H9 (cell line): ENCODE measurements at regions not wholly inside any gene's neighbourhood (a gene's known extent, or its start where the extent isn't known, plus 50 kb on each side); places are given as distances from the start of the nearest gene placed in this dataset.

Experiments
- DNase-seq: peaks from one replicate; pipeline ENCODE4 v3.0.0-alpha.2; 2017
- H2AFZ ChIP-seq: one replicate; pipeline ENCODE4 v1.6.1; 2013; ENCODE audit warnings: mild to moderate bottlenecking, low read length, control low read depth, moderate library complexity
- H2AK5ac ChIP-seq: 2 replicates; pipeline ENCODE4 v1.6.1; 2013; ENCODE audit warnings: low read length, control low read depth, mixed read lengths; ENCODE audit not compliant: insufficient read length
- H2BK120ac ChIP-seq: one replicate; pipeline ENCODE4 v1.6.1; 2013; ENCODE audit warnings: low read depth, mild to moderate bottlenecking, low read length, control low read depth, inconsistent platforms; ENCODE audit not compliant: poor library complexity, severe bottlenecking
- H2BK12ac ChIP-seq: 2 replicates; pipeline ENCODE4 v1.6.1; 2013; ENCODE audit warnings: low read length, control low read depth, mixed read lengths, low read depth; ENCODE audit not compliant: insufficient read length
- H2BK15ac ChIP-seq: 2 replicates; pipeline ENCODE4 v1.6.1; 2013; ENCODE audit warnings: low read depth, low read length, control low read depth
- H2BK20ac ChIP-seq: one replicate; pipeline ENCODE4 v1.6.1; 2013; ENCODE audit warnings: low read depth, mild to moderate bottlenecking, low read length, control low read depth, inconsistent platforms; ENCODE audit not compliant: poor library complexity, severe bottlenecking
- H2BK5ac ChIP-seq: 2 replicates; pipeline ENCODE4 v1.6.1; 2013; ENCODE audit warnings: low read length, control low read depth, mixed read lengths; ENCODE audit not compliant: insufficient read length
- H3K14ac ChIP-seq: 2 replicates; pipeline ENCODE4 v1.6.1; 2013; ENCODE audit warnings: low read length, control low read depth; ENCODE audit not compliant: insufficient read depth
- H3K18ac ChIP-seq: 2 replicates; pipeline ENCODE4 v1.6.1; 2013; ENCODE audit warnings: low read depth, mild to moderate bottlenecking, mixed read lengths, low read length, control low read depth; ENCODE audit not compliant: insufficient read length
- H3K23ac ChIP-seq: 2 replicates; pipeline ENCODE4 v1.6.1; 2013; ENCODE audit warnings: low read length, control low read depth, mixed read lengths, low read depth; ENCODE audit not compliant: insufficient read length
- H3K23me2 ChIP-seq: 2 replicates; pipeline ENCODE4 v1.6.1; 2013; ENCODE audit warnings: low read depth, mild to moderate bottlenecking, mixed read lengths, low read length, control low read depth; ENCODE audit not compliant: insufficient read length, poor library complexity, severe bottlenecking
- H3K27ac ChIP-seq: 2 replicates; pipeline ENCODE4 v1.5.1; 2013; ENCODE audit warnings: low read length, control low read depth, mixed read lengths, low read depth; ENCODE audit not compliant: insufficient read length
- H3K27me3 ChIP-seq: 2 replicates; pipeline ENCODE4 v1.6.1; 2013; ENCODE audit warnings: low read length, control low read depth, inconsistent platforms; ENCODE audit not compliant: insufficient read depth
- H3K4ac ChIP-seq: 2 replicates; pipeline ENCODE4 v1.6.1; 2013; ENCODE audit warnings: low read depth, mild to moderate bottlenecking, control low read depth, inconsistent platforms, low read length, moderate library complexity
- H3K4me1 ChIP-seq: 2 replicates; pipeline ENCODE4 v1.6.1; 2013; ENCODE audit warnings: low read length, control low read depth, inconsistent platforms; ENCODE audit not compliant: insufficient read depth
- H3K4me2 ChIP-seq: 2 replicates; pipeline ENCODE4 v1.6.1; 2013; ENCODE audit warnings: low read length, control low read depth, mixed read lengths; ENCODE audit not compliant: insufficient read length, insufficient read depth
- H3K56ac ChIP-seq: 2 replicates; pipeline ENCODE4 v1.6.1; 2013; ENCODE audit warnings: low read depth, mild to moderate bottlenecking, mixed read lengths, low read length, control low read depth; ENCODE audit not compliant: insufficient read length
- H3K79me1 ChIP-seq: 2 replicates; pipeline ENCODE4 v1.6.1; 2013; ENCODE audit warnings: low read depth, mild to moderate bottlenecking, moderate library complexity, low read length, control low read depth, inconsistent platforms; ENCODE audit not compliant: insufficient read depth, poor library complexity, severe bottlenecking
- H3K79me2 ChIP-seq: 2 replicates; pipeline ENCODE4 v1.6.1; 2013; ENCODE audit warnings: low read length, control low read depth, inconsistent platforms; ENCODE audit not compliant: insufficient read depth
- H3K9ac ChIP-seq: 2 replicates; pipeline ENCODE4 v1.6.1; 2013; ENCODE audit warnings: low read length, control low read depth, mixed read lengths; ENCODE audit not compliant: insufficient read length; ENCODE audit errors: extremely low read depth
- H3K9me3 ChIP-seq: one replicate; pipeline ENCODE4 v1.6.1; 2013; ENCODE audit warnings: low read depth, low read length, inconsistent platforms; ENCODE audit not compliant: control insufficient read depth
- H3T11ph ChIP-seq: one replicate; pipeline ENCODE4 v1.6.1; 2013; ENCODE audit warnings: mild to moderate bottlenecking, low read length, control low read depth, inconsistent platforms
- H4K20me1 ChIP-seq: one replicate; pipeline ENCODE4 v1.6.1; 2013; ENCODE audit not compliant: control insufficient read depth, insufficient read length, insufficient read depth
- H4K5ac ChIP-seq: 2 replicates; pipeline ENCODE4 v1.6.1; 2013; ENCODE audit warnings: low read depth, mild to moderate bottlenecking, mixed read lengths, low read length, control low read depth; ENCODE audit not compliant: insufficient read length
- H4K8ac ChIP-seq: replicated peaks from 2 replicates; pipeline ENCODE4 v1.6.1; 2013; ENCODE audit warnings: low read length, control low read depth, mixed read lengths, low read depth; ENCODE audit not compliant: insufficient read length
- H4K91ac ChIP-seq: 2 replicates; pipeline ENCODE4 v1.6.1; 2013; ENCODE audit warnings: low read depth, mild to moderate bottlenecking, moderate library complexity, mixed read lengths, low read length, control low read depth; ENCODE audit not compliant: insufficient read length
- H3K27ac Mint-ChIP-seq, 3 experiments: 2 replicates in 2 of 3; 3 replicates in 1 of 3; pipeline ENCODE4 v1.8.0; 2020 to 2021; ENCODE audit warnings: mixed read lengths in 3 of 3, mild to moderate bottlenecking in 1 of 3, moderate library complexity in 1 of 3
- H3K27me3 Mint-ChIP-seq: 2 replicates; pipeline ENCODE4 v1.8.0; 2021; ENCODE audit warnings: low read depth, mild to moderate bottlenecking, moderate library complexity, mixed read lengths
- H3K36me3 Mint-ChIP-seq, 3 experiments: 2 replicates in 2 of 3; 3 replicates in 1 of 3; pipeline ENCODE4 v1.8.0; 2020 to 2021; ENCODE audit warnings: low read depth in 3 of 3, mixed read lengths in 3 of 3; ENCODE audit not compliant: insufficient read depth in 1 of 3
- H3K4me1 Mint-ChIP-seq, 2 experiments: 2 replicates each; pipeline ENCODE4 v1.8.0; 2020; ENCODE audit warnings: mixed read lengths in 2 of 2
- H3K4me3 Mint-ChIP-seq, 2 experiments: 2 replicates in 1 of 2; 3 replicates in 1 of 2; pipeline ENCODE4 v1.8.0; 2020 to 2021; ENCODE audit warnings: mild to moderate bottlenecking in 2 of 2, mixed read lengths in 2 of 2, moderate library complexity in 1 of 2
- H3K9me3 Mint-ChIP-seq, 2 experiments: 2 replicates in 1 of 2; 3 replicates in 1 of 2; pipeline ENCODE4 v1.8.0; 2020; ENCODE audit warnings: mild to moderate bottlenecking in 2 of 2, mixed read lengths in 2 of 2, moderate library complexity in 1 of 2
- CTCF ChIP-seq: fragments of 200-600 bp; sonication (generic); conservative IDR thresholded peaks from 3 replicates; pipeline ENCODE4 v1.8.0; 2021; ENCODE audit warnings: antibody characterized with exemption, mild to moderate bottlenecking
- WGBS: extraction: QIAGEN DNeasy Blood & Tissue Kit; methylation state at CpG from one replicate; pipeline ENCODE4 v1.1.7; 2013; ENCODE audit warnings: missing lambda C conversion rate, low lambda C conversion rate, mixed read lengths; ENCODE audit not compliant: insufficient read length; ENCODE audit errors: extremely low coverage; 5-methylcytosine and 5-hydroxymethylcytosine counted together

GRCh38 chr2:118535818-118536212, 311.6 kb downstream of the EN1 start:
- Histone ChIP-seq H3K14ac (no peak overlapping the region), H3K27ac (no peak overlapping the region), H4K8ac (no peak overlapping the region), H3K23me2 (no peaks in the 10 kb centered on the region), H3K79me2 (no peaks in the 10 kb centered on the region), H2AFZ (no peak overlapping the region), H2AK5ac (no peak overlapping the region), H4K20me1 (no peaks in the 10 kb centered on the region), H3K4me1 (0 out of 2 replicates have a peak, but pooled peaks cover 3% of the 10 kb centered on the region), H2BK12ac (no peak overlapping the region), H4K91ac (no peak overlapping the region), H2BK15ac (no peak overlapping the region), H3K18ac (no peak overlapping the region), H3T11ph (no peak overlapping the region), H3K56ac (no peak overlapping the region), H4K5ac (no peak overlapping the region), H2BK120ac (no peak overlapping the region), H3K79me1 (no peaks in the 10 kb centered on the region), H3K9me3 (no peaks in the 10 kb centered on the region), H2BK5ac (no peak overlapping the region), H3K4ac (no peak overlapping the region), H3K23ac (no peak overlapping the region), H3K27me3 (no peaks in the 10 kb centered on the region), H3K9ac (no peak overlapping the region), H3K4me2 (no peak overlapping the region), H2BK20ac (no peak overlapping the region)
- Mint-ChIP-seq H3K27ac (no peak overlapping the region), H3K9me3 (no peaks in the 10 kb centered on the region; a peak in 1 of 5 replicates), H3K27me3 (0 out of 2 replicates have a peak, but pooled peaks cover 4% of the 10 kb centered on the region), H3K4me1 (peaks cover 13 to 18% of the 10 kb centered on the region in 2 experiments), H3K36me3 (peaks cover 0 to 2% (median 2%) of the 10 kb centered on the region in 3 experiments; a peak in 1 of 7 replicates), H3K4me3 (no peak overlapping the region)
- DNase-seq = no peak
- no CpG with 5 or more reads among the region's 3 CpGs for WGBS
- TF ChIP-seq CTCF = no peak
